HCT116 (cell line): ENCODE measurements at regions not wholly inside any gene's neighbourhood (a gene's known extent, or its start where the extent isn't known, plus 50 kb on each side); places are given as distances from the start of the nearest gene placed in this dataset.

Experiments used
- ATAC-seq: fragments of 200-7000 bp; cut with Tn5 transposase; 2 replicates; pipeline ENCODE4 v1.9.1; 2020; ENCODE audit warnings: mild to moderate bottlenecking, moderate library complexity
- BruUV-seq: library from RNA; stranded (reverse); fragments of 400-500 nt; replicated peaks from 2 replicates; lab custom pipeline; 2021; lab: Mats Ljungman, UMichigan
- CTCF ChIA-PET: fragments of 300-600 bp; sonication (Branson Sonifier 250); formaldehyde crosslinking; loops from one replicate; lab custom pipeline; 2021; ENCODE audit warnings: antibody characterized with exemption; lab: Charles Lee
- POLR2A ChIA-PET: fragments of 300-600, 350-600 bp; sonication (Branson Sonifier 250); formaldehyde crosslinking; loops from one replicate; lab custom pipeline; 2021; ENCODE audit warnings: antibody characterized with exemption; lab: Charles Lee
- RAD21 ChIA-PET, 2 experiments: fragments of 300-600 bp; sonication (Branson Sonifier 250); formaldehyde crosslinking; loops; one replicate each; lab custom pipeline; 2023; ENCODE audit warnings: low total read pairs in 2 of 2; ENCODE audit not compliant: uncharacterized antibody in 2 of 2, unreplicated experiment in 2 of 2, low non-redundant PET in 1 of 2; lab: Charles Lee
- DNase-seq: peaks from one replicate; pipeline ENCODE4 v3.0.0-alpha.2; 2010; ENCODE audit warnings: low read depth, low spot score
- H2AFZ ChIP-seq: fragments of 200-600 bp; shearing (Covaris generic), sonication (generic); 2 replicates; pipeline ENCODE4 v1.6.1; 2017; ENCODE audit warnings: low read depth, mixed run types, mixed read lengths, antibody characterized with exemption, low read length; ENCODE audit not compliant: poor library complexity, severe bottlenecking
- H3K27ac ChIP-seq: 2 replicates; pipeline ENCODE4 v1.5.1; 2012; ENCODE audit warnings: low read depth, low read length
- H3K27me3 ChIP-seq: fragments of 200-600 bp; sonication (generic); 2 replicates; pipeline ENCODE4 v1.6.1; 2016; ENCODE audit warnings: mixed run types, low read length, mixed read lengths; ENCODE audit not compliant: insufficient read depth
- H3K36me3 ChIP-seq, 2 experiments: fragments of 200-500 bp in 1 of 2; fragments of 200-600 bp in 1 of 2; sonication (Bioruptor generic) in 1 of 2; sonication (generic) in 1 of 2; 2 replicates each; pipeline versions ENCODE4 v1.5.1 to v1.6.1; 2014 to 2016; ENCODE audit warnings: low read length in 2 of 2, inconsistent platforms in 1 of 2, mixed read lengths in 1 of 2, mixed run types in 1 of 2; ENCODE audit not compliant: insufficient read depth in 2 of 2, control insufficient read depth in 1 of 2
- H3K4me1 ChIP-seq, 2 experiments: fragments of 200-600 bp in 1 of 2; sonication (generic) in 1 of 2; 2 replicates each; pipeline versions ENCODE4 v1.5.1 to v1.6.1; 2012 to 2017; ENCODE audit warnings: low read length in 2 of 2, inconsistent platforms in 1 of 2, mild to moderate bottlenecking in 1 of 2, mixed read lengths in 1 of 2, mixed run types in 1 of 2, moderate library complexity in 1 of 2; ENCODE audit not compliant: insufficient read depth in 2 of 2, control insufficient read depth in 1 of 2
- H3K4me2 ChIP-seq: fragments of 200-600 bp; sonication (generic); 2 replicates; pipeline ENCODE4 v1.6.1; 2017; ENCODE audit warnings: mixed run types, low read length, mixed read lengths
- H3K4me3 ChIP-seq, 2 experiments: fragments of 200-600 bp in 1 of 2; sonication (generic) in 1 of 2; replicated peaks in 1 of 2; 2 replicates each; pipeline ENCODE4 v1.5.1; 2011 to 2016; ENCODE audit warnings: low read length in 2 of 2, control low read depth in 1 of 2, low read depth in 1 of 2, mild to moderate bottlenecking in 1 of 2, mixed read lengths in 1 of 2, mixed run types in 1 of 2
- H3K79me2 ChIP-seq: fragments of 200-600 bp; sonication (generic); 2 replicates; pipeline ENCODE4 v1.6.1; 2017; ENCODE audit warnings: mild to moderate bottlenecking, mixed run types, low read length, moderate library complexity, mixed read lengths; ENCODE audit not compliant: insufficient read depth
- H3K9ac ChIP-seq: fragments of 200-600 bp; sonication (generic); 2 replicates; pipeline ENCODE4 v1.6.1; 2016; ENCODE audit warnings: low read length, mixed read lengths
- H3K9me2 ChIP-seq: fragments of 200-600 bp; sonication (generic), shearing (Covaris generic); 2 replicates; pipeline ENCODE4 v1.6.1; 2017; ENCODE audit warnings: mixed run types, mild to moderate bottlenecking, moderate library complexity; ENCODE audit not compliant: insufficient read depth
- H3K9me3 ChIP-seq, 2 experiments: fragments of 200-500 bp in 1 of 2; fragments of 200-600 bp in 1 of 2; sonication (Bioruptor generic) in 1 of 2; sonication (generic) in 1 of 2; 2 replicates each; pipeline ENCODE4 v1.6.1; 2014 to 2017; ENCODE audit warnings: low read length in 2 of 2, mixed read lengths in 2 of 2, inconsistent platforms in 1 of 2, low read depth in 1 of 2, mild to moderate bottlenecking in 1 of 2, mixed run types in 1 of 2, moderate library complexity in 1 of 2; ENCODE audit not compliant: control insufficient read depth in 1 of 2, insufficient read depth in 1 of 2
- H4K20me1 ChIP-seq: fragments of 200-600 bp; sonication (generic), shearing (Covaris generic); 2 replicates; pipeline ENCODE4 v1.6.1; 2017; ENCODE audit warnings: mixed run types, mild to moderate bottlenecking, moderate library complexity; ENCODE audit not compliant: insufficient read depth
- RAD21 ChIP-seq: IDR thresholded peaks from 2 replicates; pipeline ENCODE4 v1.6.1; 2012; ENCODE audit warnings: low read depth, mild to moderate bottlenecking
- TCF7L2 ChIP-seq: IDR thresholded peaks from 2 replicates; pipeline ENCODE4 v1.7.0; 2011; ENCODE audit warnings: borderline replicate concordance, inconsistent platforms; ENCODE audit not compliant: insufficient read depth, insufficient read length; ENCODE audit errors: extremely low read depth
- ZBTB33 ChIP-seq: IDR thresholded peaks from 2 replicates; pipeline ENCODE4 v1.6.1; 2011; ENCODE audit warnings: mild to moderate bottlenecking, low read length, moderate library complexity; ENCODE audit not compliant: insufficient replicate concordance; ENCODE audit errors: extremely low read depth
- ZNF274 ChIP-seq: fragments of 200-500 bp; sonication (Bioruptor generic); IDR thresholded peaks from 2 replicates; pipeline ENCODE4 v1.6.1; 2014; ENCODE audit warnings: mild to moderate bottlenecking, low read depth, low read length, inconsistent platforms
- intact Hi-C: fragments of 100-400 bp; cut with micrococcal nuclease; formaldehyde crosslinking; loops from 2 replicates; pipeline ENCODE4 v1.10.0; 2022
- TF ChIP-seq, protein P1 (sequence below): IDR thresholded peaks from 2 replicates; pipeline ENCODE4 v1.6.1; 2012

DNA sequence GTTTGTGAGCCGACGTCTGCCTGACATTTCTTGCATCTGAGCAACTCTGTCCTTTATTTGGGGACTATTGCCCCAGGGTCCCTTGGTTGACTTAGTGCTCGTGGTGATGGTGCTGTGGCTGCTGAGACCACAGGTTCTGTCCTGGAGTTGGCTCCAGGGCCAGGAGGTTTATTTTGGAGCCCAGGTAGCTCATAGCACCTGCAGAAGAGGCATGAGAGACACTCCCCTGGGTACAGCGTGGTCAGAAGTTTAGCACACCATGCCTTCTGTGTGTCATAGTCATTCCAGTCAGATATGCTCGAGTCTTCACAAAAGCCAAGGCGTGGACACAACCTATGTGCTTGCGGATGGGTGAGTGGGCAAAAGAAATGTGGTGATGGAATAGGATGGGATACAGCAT, 496.9 kb downstream of the TCERG1L start:
- DNase-seq: no peak
- no peaks in the 10 kb centered on the region for H3K9me3 ChIP-seq
- TF ChIP-seq ZBTB33 (no peak), RAD21 (no peak), ZNF274 (no peak), TCF7L2 (no peak)
- TF ChIP-seq, protein P1, sequence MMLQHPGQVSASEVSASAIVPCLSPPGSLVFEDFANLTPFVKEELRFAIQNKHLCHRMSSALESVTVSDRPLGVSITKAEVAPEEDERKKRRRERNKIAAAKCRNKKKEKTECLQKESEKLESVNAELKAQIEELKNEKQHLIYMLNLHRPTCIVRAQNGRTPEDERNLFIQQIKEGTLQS: no peak

More for the DNA sequence above, 496.9 kb downstream of the TCERG1L start:
- Histone ChIP-seq H3K4me2 (no peak overlapping the region), H3K9ac (no peak overlapping the region), H3K4me1 (no peaks in the 10 kb centered on the region), H3K9me2 (no peaks in the 10 kb centered on the region), H3K36me3 (no peaks in the 10 kb centered on the region), H3K4me3 (no peak overlapping the region), H3K79me2 (no peaks in the 10 kb centered on the region), H4K20me1 (no peaks in the 10 kb centered on the region), H2AFZ (no peak overlapping the region), H3K27me3 (no peaks in the 10 kb centered on the region), H3K27ac (no peak overlapping the region)
- ChIA-PET CTCF (no interaction called here), RAD21 (no interaction called here), POLR2A (no interaction called here)
- intact Hi-C loops: no loop called here
- BruUV-seq: no TSS peak
- no peak for ATAC-seq
